Vagina (tissue), 2 donors: ENCODE measurements at regions not wholly inside any gene's neighbourhood (a gene's known extent, or its start where the extent isn't known, plus 50 kb on each side); places are given as distances from the start of the nearest gene placed in this dataset.

Experiments
- DNase-seq, 2 donors: peaks; one replicate each; pipeline ENCODE4 v3.0.0-alpha.2; 2017; ENCODE audit errors: extremely low spot score in 2 of 2
- H3K27ac ChIP-seq: fragments of 200-600 bp; sonication (generic); one replicate; pipeline ENCODE4 v1.5.1; 2019
- H3K27me3 ChIP-seq: fragments of 200-600 bp; sonication (generic); one replicate; pipeline ENCODE4 v1.5.1; 2019
- H3K36me3 ChIP-seq, 2 donors: fragments of 200-600 bp; sonication (generic); one replicate each; pipeline ENCODE4 v1.5.1; 2017 to 2019
- H3K4me1 ChIP-seq: fragments of 200-600 bp; sonication (generic); one replicate; pipeline ENCODE4 v1.5.1; 2019
- H3K4me3 ChIP-seq, 2 donors: fragments of 200-600 bp; sonication (generic); 1 replicate in 1 of 2; 2 replicates in 1 of 2; pipeline ENCODE4 v1.5.1; 2016 to 2019
- H3K9me3 ChIP-seq: fragments of 200-600 bp; sonication (generic); one replicate; pipeline ENCODE4 v1.5.1; 2019
- POLR2A ChIP-seq, 2 donors: fragments of 450-650 bp; IDR thresholded peaks; one replicate each; pipeline ENCODE4 v1.6.1; 2017; ENCODE audit warnings: antibody characterized with exemption in 2 of 2, mild to moderate bottlenecking in 2 of 2, moderate library complexity in 2 of 2
- POLR2AphosphoS5 ChIP-seq, 2 donors: sonication (generic); formaldehyde crosslinking; IDR thresholded peaks; one replicate each; pipeline ENCODE4 v1.9.0; 2017; ENCODE audit warnings: antibody characterized with exemption in 2 of 2, mild to moderate bottlenecking in 2 of 2, low read depth in 1 of 2; ENCODE audit not compliant: insufficient read depth in 1 of 2
- intact Hi-C: fragments of 100-400 bp; cut with DNase I; formaldehyde crosslinking; loops from one replicate; pipeline ENCODE4 v1.15.1; 2023
- TF ChIP-seq, protein P1 (sequence below), 3 experiments: fragments of 450-650 bp in 2 of 3; fragments of 200-600 bp in 1 of 3; sonication (generic) in 1 of 3; IDR thresholded peaks; one replicate each; pipeline ENCODE4 v1.5.1; 2017 to 2019; ENCODE audit warnings: antibody characterized with exemption in 3 of 3, mild to moderate bottlenecking in 2 of 3, moderate library complexity in 2 of 3

- Histone ChIP-seq H3K27me3 (no peaks in the 10 kb centered on the region), H3K36me3 (no peaks in the 10 kb centered on the region), H3K27ac (no peak overlapping the region), H3K4me1 (no peaks in the 10 kb centered on the region), H3K4me3 (no peak overlapping the region), H3K9me3 (no peaks in the 10 kb centered on the region)
- TF ChIP-seq POLR2AphosphoS5 (IDR thresholded peaks at IDR 0.05; ENCODE audit: insufficient read depth in 1 of 2, low read depth in 1 of 2): no peak
- TF ChIP-seq POLR2A (IDR thresholded peaks at IDR 0.05): no peak
- TF ChIP-seq, protein P1, sequence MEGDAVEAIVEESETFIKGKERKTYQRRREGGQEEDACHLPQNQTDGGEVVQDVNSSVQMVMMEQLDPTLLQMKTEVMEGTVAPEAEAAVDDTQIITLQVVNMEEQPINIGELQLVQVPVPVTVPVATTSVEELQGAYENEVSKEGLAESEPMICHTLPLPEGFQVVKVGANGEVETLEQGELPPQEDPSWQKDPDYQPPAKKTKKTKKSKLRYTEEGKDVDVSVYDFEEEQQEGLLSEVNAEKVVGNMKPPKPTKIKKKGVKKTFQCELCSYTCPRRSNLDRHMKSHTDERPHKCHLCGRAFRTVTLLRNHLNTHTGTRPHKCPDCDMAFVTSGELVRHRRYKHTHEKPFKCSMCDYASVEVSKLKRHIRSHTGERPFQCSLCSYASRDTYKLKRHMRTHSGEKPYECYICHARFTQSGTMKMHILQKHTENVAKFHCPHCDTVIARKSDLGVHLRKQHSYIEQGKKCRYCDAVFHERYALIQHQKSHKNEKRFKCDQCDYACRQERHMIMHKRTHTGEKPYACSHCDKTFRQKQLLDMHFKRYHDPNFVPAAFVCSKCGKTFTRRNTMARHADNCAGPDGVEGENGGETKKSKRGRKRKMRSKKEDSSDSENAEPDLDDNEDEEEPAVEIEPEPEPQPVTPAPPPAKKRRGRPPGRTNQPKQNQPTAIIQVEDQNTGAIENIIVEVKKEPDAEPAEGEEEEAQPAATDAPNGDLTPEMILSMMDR (IDR thresholded peaks at IDR 0.05): no peak
- intact Hi-C loops: no loop called here
- no peak for DNase-seq
These were observed 152.1 kb downstream of the POSTN start for GRCh38 chr13:37446503-37446902.

DNA sequence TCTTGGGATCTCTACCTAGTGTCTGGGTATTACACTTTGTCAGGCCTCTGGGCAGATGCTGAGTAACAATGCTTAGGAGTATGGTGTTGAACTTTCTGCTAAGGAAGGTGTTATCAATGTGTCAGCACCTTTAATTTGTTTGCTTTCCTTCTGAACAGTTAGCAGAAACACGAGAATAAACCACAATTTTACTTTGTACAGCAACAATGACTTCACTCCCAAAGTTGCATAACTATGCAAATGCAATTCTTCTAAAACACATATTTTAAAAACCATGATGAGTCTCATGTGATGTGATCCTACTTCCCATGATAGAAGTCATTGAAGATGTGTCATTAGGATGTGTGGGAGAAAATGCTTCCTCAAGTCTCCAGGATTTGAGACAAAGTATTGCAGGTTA is 155.0 kb downstream of the POSTN start:
- no peak overlapping the region for H3K4me3 ChIP-seq
- H3K27ac ChIP-seq: no peak overlapping the region
- H3K27me3 ChIP-seq: no peaks in the 10 kb centered on the region
- H3K9me3 ChIP-seq: no peaks in the 10 kb centered on the region
- no peaks in the 10 kb centered on the region for H3K36me3 ChIP-seq
- H3K4me1 ChIP-seq: no peaks in the 10 kb centered on the region
- TF ChIP-seq, protein P1 (IDR thresholded peaks at IDR 0.05): no peak
- TF ChIP-seq POLR2A (IDR thresholded peaks at IDR 0.05) (no peak), POLR2AphosphoS5 (IDR thresholded peaks at IDR 0.05; ENCODE audit: insufficient read depth in 1 of 2, low read depth in 1 of 2) (no peak)
- DNase-seq: no peak
- intact Hi-C loops: no loop called here

- Histone ChIP-seq H3K27me3 (no peaks in the 10 kb centered on the region), H3K4me1 (no peaks in the 10 kb centered on the region), H3K27ac (no peak overlapping the region), H3K4me3 (no peak overlapping the region), H3K36me3 (no peaks in the 10 kb centered on the region), H3K9me3 (no peaks in the 10 kb centered on the region)
- DNase-seq: no peak
- TF ChIP-seq POLR2AphosphoS5 (IDR thresholded peaks at IDR 0.05; ENCODE audit: insufficient read depth in 1 of 2, low read depth in 1 of 2) (no peak), POLR2A (IDR thresholded peaks at IDR 0.05) (no peak)
- TF ChIP-seq, protein P1 (IDR thresholded peaks at IDR 0.05): no peak
- intact Hi-C loops: no loop called here
These were observed 155.6 kb downstream of the POSTN start for GRCh38 chr13:37442996-37443395.

DNA sequence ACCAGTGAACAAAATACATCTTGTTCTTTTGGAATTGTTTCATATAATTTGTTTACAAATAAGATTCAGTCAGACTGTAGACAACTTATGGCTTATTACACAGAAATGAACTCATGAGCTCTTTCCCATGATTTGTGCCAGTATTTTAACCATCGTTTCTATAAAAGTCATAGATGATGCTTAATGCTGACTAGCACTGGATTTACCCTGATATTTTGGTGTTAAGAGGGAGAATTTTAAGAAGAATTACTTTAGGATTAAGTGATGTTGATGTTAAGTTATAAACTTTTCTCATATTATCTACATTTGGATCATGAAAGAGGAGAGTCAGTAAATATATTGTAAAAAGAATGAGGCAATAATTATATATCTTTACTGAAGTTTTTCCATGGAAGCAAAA is 162.7 kb downstream of the POSTN start:
- intact Hi-C loops: no loop called here
- DNase-seq: no peak
- TF ChIP-seq POLR2A (IDR thresholded peaks at IDR 0.05): no peak
- TF ChIP-seq POLR2AphosphoS5 (IDR thresholded peaks at IDR 0.05; ENCODE audit: insufficient read depth in 1 of 2, low read depth in 1 of 2): no peak
- TF ChIP-seq, protein P1 (IDR thresholded peaks at IDR 0.05): no peak
- Histone ChIP-seq H3K27ac (no peak overlapping the region), H3K9me3 (no peaks in the 10 kb centered on the region), H3K4me3 (no peak overlapping the region), H3K4me1 (no peaks in the 10 kb centered on the region), H3K27me3 (no peaks in the 10 kb centered on the region), H3K36me3 (no peaks in the 10 kb centered on the region)

GRCh38 chr13:37433086-37433485 is 165.5 kb downstream of the POSTN start:
- TF ChIP-seq POLR2AphosphoS5 (IDR thresholded peaks at IDR 0.05; ENCODE audit: insufficient read depth in 1 of 2, low read depth in 1 of 2): no peak
- TF ChIP-seq, protein P1 (IDR thresholded peaks at IDR 0.05): no peak
- TF ChIP-seq POLR2A (IDR thresholded peaks at IDR 0.05): no peak
- H3K27me3 ChIP-seq: no peaks in the 10 kb centered on the region
- intact Hi-C loops: no loop called here

More at GRCh38 chr13:37433086-37433485, 165.5 kb downstream of the POSTN start:
- DNase-seq: no peak
- Histone ChIP-seq H3K4me3 (no peak overlapping the region), H3K36me3 (no peaks in the 10 kb centered on the region), H3K4me1 (no peaks in the 10 kb centered on the region), H3K9me3 (no peaks in the 10 kb centered on the region), H3K27ac (no peak overlapping the region)
